ENCODE measurements at regions not wholly inside any gene's neighbourhood (a gene's known extent, or its start where the extent isn't known, plus 50 kb on each side); places are given as distances from the start of the nearest gene placed in this dataset.
A peak's percentile ranks its signal among the peaks of the same experiment; 100 is the strongest.
"Not testable (repeated sequence)": the region's sequence is repeated elsewhere in the genome, so short reads cannot be mapped to it uniquely, and the experiment has no call there.

- peaks cover 8 to 45% of the 10 kb centered on the region in 2 donors for H3K9me3 ChIP-seq (ENCODE audit: control insufficient read depth in 1 of 2, low read length in 2 of 2)
- H3K36me3 ChIP-seq (ENCODE audit: control insufficient read depth in 1 of 2, insufficient read depth in 2 of 2, low read length in 2 of 2), result no peaks in the 10 kb centered on the region
- no peaks in the 10 kb centered on the region for H3K4me1 ChIP-seq (ENCODE audit: control insufficient read depth in 1 of 2, insufficient read depth in 2 of 2, low read length in 2 of 2)
- no peak overlapping the region for H3K27ac ChIP-seq (ENCODE audit: low read length)
- no peaks in the 10 kb centered on the region for H3K27me3 ChIP-seq (ENCODE audit: low read depth, low read length)
- H3K4me3 ChIP-seq (ENCODE audit: low read depth in 1 of 2, low read length in 2 of 2), result no peak overlapping the region
Measured at GRCh38 chrY:26638063-26638462, 1016.1 kb downstream of the CDY1 start.

- not testable (repeated sequence) for H3K27ac ChIP-seq (ENCODE audit: low read length); H3K27me3 ChIP-seq (ENCODE audit: low read depth, low read length); H3K36me3 ChIP-seq (ENCODE audit: control insufficient read depth in 1 of 2, insufficient read depth in 2 of 2, low read length in 2 of 2); H3K4me1 ChIP-seq (ENCODE audit: control insufficient read depth in 1 of 2, insufficient read depth in 2 of 2, low read length in 2 of 2)
- peaks cover 3 to 49% of the 10 kb centered on the region in 2 donors for H3K9me3 ChIP-seq (ENCODE audit: control insufficient read depth in 1 of 2, low read length in 2 of 2)
- peak overlapping the region in 1 of 2 donors; percentile 2 for H3K4me3 ChIP-seq (ENCODE audit: low read depth in 1 of 2, low read length in 2 of 2)
Measured at GRCh38 chrY:26645856-26646255, 1023.9 kb downstream of the CDY1 start.

- peaks cover 0 to 51% of the 10 kb centered on the region in 2 donors for H3K9me3 ChIP-seq (ENCODE audit: control insufficient read depth in 1 of 2, low read length in 2 of 2)
- not testable (repeated sequence) for H3K4me1 ChIP-seq (ENCODE audit: control insufficient read depth in 1 of 2, insufficient read depth in 2 of 2, low read length in 2 of 2); H3K27me3 ChIP-seq (ENCODE audit: low read depth, low read length); H3K27ac ChIP-seq (ENCODE audit: low read length); H3K4me3 ChIP-seq (ENCODE audit: low read depth in 1 of 2, low read length in 2 of 2); H3K36me3 ChIP-seq (ENCODE audit: control insufficient read depth in 1 of 2, insufficient read depth in 2 of 2, low read length in 2 of 2)
Measured at GRCh38 chrY:26648240-26648639, 1026.3 kb downstream of the CDY1 start.

- H3K27ac ChIP-seq (ENCODE audit: low read length); H3K27me3 ChIP-seq (ENCODE audit: low read depth, low read length); H3K36me3 ChIP-seq (ENCODE audit: control insufficient read depth in 1 of 2, insufficient read depth in 2 of 2, low read length in 2 of 2); H3K4me1 ChIP-seq (ENCODE audit: control insufficient read depth in 1 of 2, insufficient read depth in 2 of 2, low read length in 2 of 2); H3K4me3 ChIP-seq (ENCODE audit: low read depth in 1 of 2, low read length in 2 of 2): not testable (repeated sequence)
- H3K9me3 ChIP-seq (ENCODE audit: control insufficient read depth in 1 of 2, low read length in 2 of 2), result peaks cover 0 to 23% of the 10 kb centered on the region in 2 donors
Measured at GRCh38 chrY:26664245-26664644, 1042.3 kb downstream of the CDY1 start.

- not testable (repeated sequence) for H3K4me1 ChIP-seq (ENCODE audit: control insufficient read depth in 1 of 2, insufficient read depth in 2 of 2, low read length in 2 of 2); H3K27me3 ChIP-seq (ENCODE audit: low read depth, low read length); H3K27ac ChIP-seq (ENCODE audit: low read length); H3K4me3 ChIP-seq (ENCODE audit: low read depth in 1 of 2, low read length in 2 of 2); H3K36me3 ChIP-seq (ENCODE audit: control insufficient read depth in 1 of 2, insufficient read depth in 2 of 2, low read length in 2 of 2)
- peaks cover 14 to 38% of the 10 kb centered on the region in 2 donors for H3K9me3 ChIP-seq (ENCODE audit: control insufficient read depth in 1 of 2, low read length in 2 of 2)
Measured at GRCh38 chrY:26666691-26667090, 1044.8 kb downstream of the CDY1 start.

- not testable (repeated sequence) for H3K27me3 ChIP-seq (ENCODE audit: low read depth, low read length); H3K27ac ChIP-seq (ENCODE audit: low read length); H3K4me3 ChIP-seq (ENCODE audit: low read depth in 1 of 2, low read length in 2 of 2); H3K4me1 ChIP-seq (ENCODE audit: control insufficient read depth in 1 of 2, insufficient read depth in 2 of 2, low read length in 2 of 2); H3K36me3 ChIP-seq (ENCODE audit: control insufficient read depth in 1 of 2, insufficient read depth in 2 of 2, low read length in 2 of 2)
- H3K9me3 ChIP-seq (ENCODE audit: control insufficient read depth in 1 of 2, low read length in 2 of 2), result peaks cover 14 to 30% of the 10 kb centered on the region in 2 donors
Measured at GRCh38 chrY:26669243-26669642, 1047.3 kb downstream of the CDY1 start.

GRCh38 chrY:26670360-26670871 is 1048.5 kb downstream of the CDY1 start:
- Histone ChIP-seq H3K4me3 (ENCODE audit: low read depth in 1 of 2, low read length in 2 of 2) (peak overlapping the region in 1 of 2 donors; percentile 10), H3K9me3 (ENCODE audit: control insufficient read depth in 1 of 2, low read length in 2 of 2) (peaks cover 14 to 24% of the 10 kb centered on the region in 2 donors)
- not testable (repeated sequence) for H3K4me1 ChIP-seq (ENCODE audit: control insufficient read depth in 1 of 2, insufficient read depth in 2 of 2, low read length in 2 of 2); H3K27ac ChIP-seq (ENCODE audit: low read length); H3K27me3 ChIP-seq (ENCODE audit: low read depth, low read length); H3K36me3 ChIP-seq (ENCODE audit: control insufficient read depth in 1 of 2, insufficient read depth in 2 of 2, low read length in 2 of 2)

- H3K4me1 ChIP-seq (ENCODE audit: control insufficient read depth in 1 of 2, insufficient read depth in 2 of 2, low read length in 2 of 2); H3K27ac ChIP-seq (ENCODE audit: low read length); H3K27me3 ChIP-seq (ENCODE audit: low read depth, low read length); H3K36me3 ChIP-seq (ENCODE audit: control insufficient read depth in 1 of 2, insufficient read depth in 2 of 2, low read length in 2 of 2): not testable (repeated sequence)
- H3K9me3 ChIP-seq (ENCODE audit: control insufficient read depth in 1 of 2, low read length in 2 of 2), result peaks cover 14 to 24% of the 10 kb centered on the region in 2 donors
- peak overlapping the region in 1 of 2 donors; percentile 10 for H3K4me3 ChIP-seq (ENCODE audit: low read depth in 1 of 2, low read length in 2 of 2)
Measured at GRCh38 chrY:26670881-26671879, 1049.3 kb downstream of the CDY1 start.

Measured in muscle layer of duodenum (tissue), 2 donors.